ENCODE measurements at regions not wholly inside any gene's neighbourhood (a gene's known extent, or its start where the extent isn't known, plus 50 kb on each side); places are given as distances from the start of the nearest gene placed in this dataset.
"Not testable (repeated sequence)": the region's sequence is repeated elsewhere in the genome, so short reads cannot be mapped to it uniquely, and the experiment has no call there.

- no peak for DNase-seq
Measured at GRCh38 chr7:94109556-94109955, 105.4 kb upstream of the BET1 start.

GRCh38 chr7:94111009-94111408 is 106.9 kb upstream of the BET1 start:
- no peak for DNase-seq

- no peak for DNase-seq
Measured at GRCh38 chr7:94115316-94115715, 111.2 kb upstream of the BET1 start.

GRCh38 chr7:94123136-94123535 is 119.0 kb upstream of the BET1 start:
- peak; percentile 84 for DNase-seq

GRCh38 chr7:94127026-94127425 is 122.9 kb upstream of the BET1 start:
- no peak for DNase-seq

- DNase-seq, result no peak
Measured at GRCh38 chr7:94128072-94128471, 123.9 kb upstream of the BET1 start.

- no peak for DNase-seq
Measured at GRCh38 chr7:94129443-94130140, 125.4 kb upstream of the BET1 start.

- DNase-seq, result no peak
Measured at GRCh38 chr7:94130716-94131115, 126.6 kb upstream of the BET1 start.

- no peak for DNase-seq
Measured at GRCh38 chr7:94133460-94133859, 129.3 kb upstream of the BET1 start.

- DNase-seq, result no peak
Measured at GRCh38 chr7:94135180-94135579, 131.0 kb upstream of the BET1 start.

GRCh38 chr7:94142281-94142680 is 138.1 kb upstream of the BET1 start:
- no peak for DNase-seq

GRCh38 chr7:94145602-94146001 is 141.4 kb upstream of the BET1 start:
- no peak for DNase-seq

- DNase-seq, result no peak
Measured at GRCh38 chr7:94146408-94146807, 142.3 kb upstream of the BET1 start.

GRCh38 chr7:94149789-94150545 is 145.8 kb upstream of the BET1 start:
- DNase-seq, result no peak

- DNase-seq, result no peak
Measured at GRCh38 chr7:94154182-94154581, 150.0 kb upstream of the BET1 start.

- DNase-seq, result no peak
Measured at GRCh38 chr7:94154858-94155257, 150.7 kb upstream of the BET1 start.

GRCh38 chr7:94157659-94158306 is 153.6 kb upstream of the BET1 start:
- DNase-seq, result not testable (repeated sequence)

GRCh38 chr7:94160719-94161435 is 156.7 kb upstream of the BET1 start:
- DNase-seq, result no peak

- DNase-seq, result no peak
Measured at GRCh38 chr7:94161476-94161875, 157.3 kb upstream of the BET1 start.

GRCh38 chr7:94169682-94170081 is 165.5 kb upstream of the BET1 start:
- no peak for DNase-seq

- DNase-seq, result no peak
Measured at GRCh38 chr7:94170836-94171235, 166.7 kb upstream of the BET1 start.

- DNase-seq, result no peak
Measured at GRCh38 chr7:94173436-94173835, 169.3 kb upstream of the BET1 start.

GRCh38 chr7:94174375-94174774 is 170.2 kb upstream of the BET1 start:
- no peak for DNase-seq
